Dedifferentiated amniotic fluid mesenchymal stem cell (primary cell): ENCODE measurements at regions not wholly inside any gene's neighbourhood (a gene's known extent, or its start where the extent isn't known, plus 50 kb on each side); places are given as distances from the start of the nearest gene placed in this dataset.

Experiments used
- DNase-seq: peaks from one replicate; pipeline ENCODE4 v3.0.0-alpha.2; 2016; ENCODE audit errors: extremely low spot score

DNA sequence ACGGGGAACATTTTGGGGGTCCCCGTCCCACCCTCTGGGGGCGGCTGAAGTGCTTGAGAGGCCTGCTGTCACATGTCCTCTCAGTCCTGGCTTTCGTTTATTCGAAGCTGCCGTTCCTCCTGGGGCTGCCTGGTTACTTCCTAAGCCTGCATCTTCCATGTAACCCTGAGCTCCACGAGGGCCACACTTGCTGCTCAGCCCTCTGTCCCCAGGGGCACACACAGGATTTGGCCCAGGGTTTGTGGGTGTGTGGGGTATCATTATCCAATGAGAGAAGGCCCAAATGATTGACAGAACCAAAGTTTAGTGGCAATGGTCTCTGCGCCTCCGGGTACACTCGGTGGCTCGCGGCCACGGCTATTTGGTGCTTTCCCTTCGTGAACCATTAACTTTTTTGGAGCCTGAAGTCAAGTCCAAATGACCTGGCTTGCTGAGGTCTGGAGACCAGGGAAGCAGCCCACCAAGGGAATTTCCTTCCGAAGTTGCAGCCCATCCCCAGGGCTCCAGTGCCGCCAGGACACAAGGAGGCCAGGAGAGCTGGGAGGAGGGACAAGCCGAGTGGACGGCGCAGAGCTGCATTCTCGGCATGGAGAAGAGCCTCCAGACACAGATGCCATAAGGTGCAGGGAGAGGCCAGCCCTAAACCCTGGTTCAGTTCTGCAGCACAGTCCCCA, 131.4 kb upstream of the FOXF1 start:
- no peak for DNase-seq

DNA sequence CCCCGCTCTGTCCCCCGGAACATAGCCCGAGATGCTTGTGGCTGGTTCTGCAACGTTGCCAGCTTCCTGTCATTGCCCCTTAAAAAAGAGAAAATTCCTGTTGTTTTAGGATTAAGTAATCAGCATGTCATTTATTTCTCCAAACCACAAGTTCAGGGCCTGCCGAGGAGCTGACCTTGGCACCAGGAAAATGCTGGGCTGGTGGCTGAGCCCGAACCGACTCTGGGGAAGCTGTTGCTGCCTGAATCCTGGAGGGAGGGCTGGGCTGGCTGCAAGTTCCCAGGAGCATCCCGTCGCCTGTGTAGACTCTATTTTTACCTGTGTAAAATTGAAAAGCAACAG, 130.9 kb upstream of the FOXF1 start:
- peak; percentile 29 for DNase-seq

- no peak for DNase-seq
These were observed 130.3 kb upstream of the FOXF1 start for GRCh38 chr16:86380030-86380429.

GRCh38 chr16:86381491-86381890, 128.8 kb upstream of the FOXF1 start:
- no peak for DNase-seq

DNA sequence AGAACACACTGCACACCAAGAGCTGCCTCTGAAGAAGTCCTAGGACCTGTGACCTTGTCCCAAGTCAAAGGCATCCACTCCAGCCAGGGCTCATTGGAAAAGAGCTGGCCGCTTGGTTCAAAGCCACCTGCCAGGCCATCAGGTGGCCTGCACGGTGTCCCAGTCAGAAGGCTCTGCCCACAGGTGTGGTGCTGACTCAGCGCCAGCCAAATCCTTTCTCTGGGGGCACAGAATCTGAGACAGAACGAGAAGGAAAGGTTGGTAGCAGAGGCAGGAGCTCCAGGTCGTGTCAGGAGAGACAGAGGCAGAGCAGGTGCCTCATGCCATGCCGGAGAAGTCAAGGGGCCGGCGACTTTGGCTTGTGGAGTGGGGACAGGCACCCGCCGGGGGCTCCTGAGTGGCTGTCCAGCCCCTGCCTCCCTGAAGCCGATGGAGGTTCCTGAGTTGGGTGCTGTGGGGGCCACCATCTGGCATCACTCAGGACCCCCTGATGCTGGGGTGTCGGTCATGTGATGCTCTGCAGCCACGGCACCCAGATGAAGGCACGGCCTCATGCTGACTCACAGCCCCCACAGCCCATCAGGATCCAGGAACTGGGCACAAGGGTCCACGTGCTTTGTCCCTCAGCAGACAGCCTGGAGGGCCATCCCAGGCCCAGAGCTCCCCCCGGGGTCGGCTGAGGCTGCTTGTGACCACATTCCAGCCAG, 128.1 kb upstream of the FOXF1 start:
- DNase-seq = no peak

DNA sequence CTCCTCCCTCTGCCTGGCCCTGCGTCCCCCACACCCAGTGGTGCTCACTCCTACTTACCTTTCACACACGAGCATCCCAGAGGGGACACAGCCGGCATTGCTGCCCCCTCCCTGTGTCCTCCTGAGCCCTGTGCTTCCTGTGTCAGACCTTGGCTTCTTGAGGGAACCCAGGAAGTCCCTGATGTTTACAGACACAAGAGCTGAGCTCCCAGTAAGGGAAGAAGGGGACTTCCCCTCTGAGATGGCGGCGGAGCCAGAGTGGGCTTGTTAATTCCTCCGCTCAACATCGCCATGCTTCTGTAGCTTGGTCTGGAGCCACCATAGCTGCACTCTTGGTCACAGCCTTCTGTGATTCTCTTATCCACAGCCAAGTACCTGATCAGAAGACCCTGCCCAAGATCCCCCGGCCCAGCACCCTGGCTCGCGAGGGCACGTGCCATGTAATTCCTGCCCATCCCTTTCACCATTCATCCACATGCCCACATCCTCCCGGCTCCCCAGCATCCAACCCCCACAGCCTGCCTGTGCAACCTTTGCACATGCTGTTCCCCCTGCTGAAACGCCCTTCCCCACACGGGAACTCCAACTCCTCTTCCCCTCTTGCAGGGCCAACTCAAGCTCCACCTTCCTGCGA, 127.4 kb upstream of the FOXF1 start:
- DNase-seq = no peak

GRCh38 chr16:86383488-86384262, 126.7 kb upstream of the FOXF1 start:
- DNase-seq = no peak

- no peak for DNase-seq
These were observed 126.1 kb upstream of the FOXF1 start for GRCh38 chr16:86384263-86384649.

GRCh38 chr16:86384980-86385379, 125.3 kb upstream of the FOXF1 start:
- no peak for DNase-seq

GRCh38 chr16:86387468-86388440, 122.6 kb upstream of the FOXF1 start:
- peak; percentile 77 for DNase-seq

- no peak for DNase-seq
These were observed 121.4 kb upstream of the FOXF1 start for GRCh38 chr16:86388976-86389375.

DNA sequence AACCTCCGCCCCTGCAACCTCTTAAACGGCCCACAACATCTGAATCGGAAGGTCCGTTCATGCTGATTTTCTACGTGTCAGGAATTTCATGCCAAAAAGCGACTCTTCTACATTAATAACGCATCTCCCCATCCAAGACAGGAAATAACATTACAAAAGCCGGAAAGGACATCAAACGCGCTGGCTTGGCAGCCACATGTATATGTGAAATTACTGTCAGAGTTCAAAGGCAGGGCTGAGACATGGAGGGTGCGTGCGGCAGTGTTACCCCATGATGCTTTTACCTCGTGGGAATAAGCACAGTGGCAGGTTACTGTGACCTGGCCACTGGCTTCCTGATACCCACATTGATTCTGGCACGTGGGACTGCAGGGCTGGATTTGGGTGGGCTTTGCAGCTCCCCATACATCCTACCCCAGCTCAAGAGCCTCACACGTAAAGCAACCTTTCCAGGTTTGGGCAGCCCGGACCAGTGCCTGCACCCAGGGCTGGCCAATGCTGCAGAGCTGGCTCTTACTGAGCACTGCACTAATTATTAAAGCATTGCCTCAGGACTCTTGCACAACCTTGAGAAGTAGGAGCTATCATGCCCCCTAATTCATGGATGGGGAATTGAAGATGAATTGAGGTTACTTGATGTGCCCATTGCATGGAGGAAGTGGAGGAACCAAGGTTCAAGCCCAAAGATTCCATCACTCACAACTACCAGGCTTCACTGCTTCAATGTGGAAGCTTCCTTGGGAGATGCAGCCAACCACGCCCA, 120.6 kb upstream of the FOXF1 start:
- no peak for DNase-seq

DNA sequence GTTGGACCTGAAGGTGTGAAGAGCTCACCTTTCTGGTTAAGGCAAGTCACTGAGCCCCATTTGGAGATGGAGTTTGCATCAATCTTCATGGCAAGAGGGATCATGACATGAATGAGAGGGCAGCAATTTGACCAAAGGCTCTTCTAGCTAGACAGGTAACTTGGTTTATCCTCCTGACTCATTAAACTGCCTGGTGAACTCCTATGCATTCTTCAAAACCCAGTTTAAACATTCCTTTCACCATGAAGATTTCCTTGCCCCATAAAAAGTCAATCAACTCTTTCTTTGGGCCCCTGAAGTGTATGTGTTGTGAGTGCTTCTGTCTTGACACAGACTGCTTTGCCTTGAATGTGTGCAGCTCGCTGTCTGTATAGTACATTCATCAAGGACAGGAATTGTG, 120.0 kb upstream of the FOXF1 start:
- DNase-seq = no peak

DNA sequence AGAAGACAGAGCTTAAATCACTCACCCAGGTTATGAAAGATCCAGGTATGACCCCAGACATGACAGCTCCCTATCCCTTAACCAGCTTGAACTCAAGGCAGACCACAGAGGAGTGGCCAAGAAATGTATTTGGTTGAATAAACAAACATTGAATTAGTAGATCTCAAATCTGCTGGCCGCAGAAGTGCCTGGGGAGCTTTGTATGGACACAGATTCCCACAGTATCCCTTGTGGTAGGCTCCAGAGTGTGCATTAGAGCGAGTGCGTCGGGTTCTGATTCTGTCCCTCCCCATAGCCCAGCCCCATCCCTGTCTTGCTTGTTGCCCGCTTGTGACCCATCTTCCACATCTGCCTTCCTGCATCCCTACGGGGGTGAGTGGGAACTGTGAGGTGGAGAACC, 118.8 kb upstream of the FOXF1 start:
- no peak for DNase-seq

DNA sequence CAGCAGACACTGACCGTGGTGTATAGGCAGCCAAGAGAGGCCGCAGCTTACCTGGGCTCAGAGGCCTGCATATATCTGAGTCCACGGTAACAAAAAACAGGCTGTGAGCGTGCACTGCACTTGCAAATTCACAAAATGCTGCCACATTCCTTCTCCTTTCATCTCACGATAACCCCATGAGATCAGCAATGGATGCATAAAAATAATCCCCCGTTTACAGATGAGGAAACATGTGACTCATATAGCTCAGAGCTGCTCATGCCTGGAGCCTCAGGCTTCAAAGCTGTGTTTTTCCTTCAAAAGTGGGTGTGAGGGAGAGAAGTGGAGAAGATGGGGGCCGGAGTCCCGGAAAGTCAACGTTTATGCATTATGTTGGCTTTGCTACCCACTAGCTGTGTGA, 118.3 kb upstream of the FOXF1 start:
- DNase-seq = peak; percentile 31

GRCh38 chr16:86392436-86393152, 117.7 kb upstream of the FOXF1 start:
- no peak for DNase-seq

GRCh38 chr16:86393907-86394626, 116.3 kb upstream of the FOXF1 start:
- DNase-seq = no peak

DNA sequence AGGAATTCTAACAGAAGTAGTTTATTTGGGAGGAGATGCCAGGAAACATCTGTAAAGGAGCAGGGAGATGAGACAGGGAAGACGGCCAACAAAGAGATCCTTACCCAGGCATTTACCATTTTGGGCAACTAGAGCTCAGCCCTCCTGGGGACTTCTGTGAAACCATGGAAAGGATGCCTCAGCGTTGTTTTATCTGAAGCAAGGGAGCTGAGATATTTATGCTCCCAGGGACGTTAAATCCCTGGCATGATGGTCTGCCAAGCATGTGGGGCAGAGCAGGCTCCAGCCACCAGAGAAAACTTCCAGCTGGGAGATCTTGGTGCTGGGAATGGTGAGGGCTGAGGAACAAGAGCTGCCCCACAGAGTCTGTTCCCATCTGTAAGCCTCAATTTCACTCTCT, 114.8 kb upstream of the FOXF1 start:
- no peak for DNase-seq

DNA sequence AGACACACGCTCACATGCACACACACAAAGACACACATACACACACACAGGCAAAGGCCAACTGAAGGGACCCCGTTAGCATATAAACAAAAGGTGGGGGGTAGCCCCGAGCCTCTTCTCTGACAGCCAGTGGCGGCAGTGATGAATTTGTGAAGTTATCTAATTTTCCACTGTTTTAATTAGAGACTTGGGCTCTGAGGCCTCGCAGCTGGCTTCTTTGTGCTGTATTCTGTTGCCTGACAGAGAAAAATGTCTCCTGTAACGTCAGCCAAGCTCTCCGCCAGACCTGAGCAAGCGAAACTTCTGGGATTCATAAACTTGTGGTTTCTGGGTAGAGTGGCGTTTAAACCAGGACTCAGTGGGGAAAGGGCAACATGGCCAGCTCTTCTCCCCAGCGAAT, 113.9 kb upstream of the FOXF1 start:
- DNase-seq = peak; percentile 87
